Mesendoderm (in vitro differentiated cells): ENCODE measurements at regions not wholly inside any gene's neighbourhood (a gene's known extent, or its start where the extent isn't known, plus 50 kb on each side); places are given as distances from the start of the nearest gene placed in this dataset.

ENCODE experiments used
- DNase-seq: peaks from one replicate; pipeline ENCODE4 v3.0.0; 2013
- H2AK5ac ChIP-seq: 2 replicates; pipeline ENCODE4 v1.6.1; 2013; ENCODE audit warnings: low read length, inconsistent platforms
- H2BK120ac ChIP-seq: 2 replicates; pipeline ENCODE4 v1.6.1; 2013; ENCODE audit warnings: low read depth, mild to moderate bottlenecking, low read length, moderate library complexity, mixed read lengths
- H2BK15ac ChIP-seq: replicated peaks from 2 replicates; pipeline ENCODE4 v1.6.1; 2013; ENCODE audit warnings: low read depth, mild to moderate bottlenecking, moderate library complexity
- H2BK5ac ChIP-seq: 2 replicates; pipeline ENCODE4 v1.6.1; 2013; ENCODE audit warnings: low read length, inconsistent platforms
- H3K18ac ChIP-seq: 2 replicates; pipeline ENCODE4 v1.6.1; 2013; ENCODE audit warnings: mild to moderate bottlenecking, low read length, mixed read lengths
- H3K23ac ChIP-seq: one replicate; pipeline ENCODE4 v1.6.1; 2013; ENCODE audit warnings: low read length
- H3K27ac ChIP-seq: 2 replicates; pipeline ENCODE4 v1.5.1; 2013; ENCODE audit warnings: low read depth, mild to moderate bottlenecking, inconsistent platforms, low read length, moderate library complexity
- H3K27me3 ChIP-seq: 2 replicates; pipeline ENCODE4 v1.6.1; 2013; ENCODE audit warnings: low read length, control low read depth, mild to moderate bottlenecking, inconsistent platforms; ENCODE audit not compliant: insufficient read depth, poor library complexity
- H3K36me3 ChIP-seq: 2 replicates; pipeline ENCODE4 v1.6.1; 2013; ENCODE audit warnings: low read length, inconsistent platforms; ENCODE audit not compliant: control insufficient read depth, insufficient read depth
- H3K4ac ChIP-seq: one replicate; pipeline ENCODE4 v1.6.1; 2013; ENCODE audit warnings: low read depth, mild to moderate bottlenecking, low read length, moderate library complexity
- H3K4me1 ChIP-seq: 2 replicates; pipeline ENCODE4 v1.6.1; 2013; ENCODE audit warnings: low read depth, low read length, inconsistent platforms; ENCODE audit not compliant: control insufficient read depth
- H3K4me2 ChIP-seq: 2 replicates; pipeline ENCODE4 v1.6.1; 2013; ENCODE audit warnings: low read length
- H3K4me3 ChIP-seq: 2 replicates; pipeline ENCODE4 v1.5.1; 2013; ENCODE audit warnings: mild to moderate bottlenecking, low read length
- H3K56ac ChIP-seq: one replicate; pipeline ENCODE4 v1.6.1; 2013; ENCODE audit warnings: low read length
- H3K79me1 ChIP-seq: 2 replicates; pipeline ENCODE4 v1.6.1; 2013; ENCODE audit warnings: low read length, inconsistent platforms
- H3K79me2 ChIP-seq: 2 replicates; pipeline ENCODE4 v1.6.1; 2013; ENCODE audit warnings: mild to moderate bottlenecking, low read length; ENCODE audit not compliant: control insufficient read depth, insufficient read depth
- H3K9ac ChIP-seq: 2 replicates; pipeline ENCODE4 v1.6.1; 2013; ENCODE audit warnings: low read length, inconsistent platforms
- H4K5ac ChIP-seq: one replicate; pipeline ENCODE4 v1.6.1; 2013; ENCODE audit warnings: low read length
- H4K8ac ChIP-seq: one replicate; pipeline ENCODE4 v1.6.1; 2013; ENCODE audit warnings: low read depth, mild to moderate bottlenecking, control low read depth, low read length, moderate library complexity
- WGBS: extraction: QIAGEN DNeasy Blood & Tissue Kit; methylation state at CpG from one replicate; pipeline ENCODE4 v1.1.7; 2013; ENCODE audit warnings: low lambda C conversion rate, missing lambda C conversion rate; ENCODE audit not compliant: insufficient coverage; ENCODE audit errors: extremely low coverage; 5-methylcytosine and 5-hydroxymethylcytosine counted together

- no peaks in the 10 kb centered on the region for H3K27me3 ChIP-seq
- no peak overlapping the region for H3K18ac ChIP-seq
- no peak overlapping the region for H2AK5ac ChIP-seq
- H3K79me2 ChIP-seq: no peaks in the 10 kb centered on the region
- no CpG with 5 or more reads among the region's 1 CpG for WGBS
- no peak overlapping the region for H3K23ac ChIP-seq
- no peak overlapping the region for H3K27ac ChIP-seq
- no peak overlapping the region for H3K56ac ChIP-seq
- no peak overlapping the region for H3K4me3 ChIP-seq
- H4K8ac ChIP-seq: no peak overlapping the region
- no peak overlapping the region for H2BK15ac ChIP-seq
- H3K4me1 ChIP-seq: no peaks in the 10 kb centered on the region
- H3K36me3 ChIP-seq: no peaks in the 10 kb centered on the region
- no peak overlapping the region for H3K4me2 ChIP-seq
- no peak overlapping the region for H4K5ac ChIP-seq
- no peak overlapping the region for H2BK120ac ChIP-seq
- no peaks in the 10 kb centered on the region for H3K79me1 ChIP-seq
- DNase-seq: no peak
- H3K4ac ChIP-seq: no peak overlapping the region
- H2BK5ac ChIP-seq: no peak overlapping the region
- H3K9ac ChIP-seq: no peak overlapping the region
These were observed 429.6 kb upstream of the LRRC7 start for GRCh38 chr1:69138172-69138571.

- Histone ChIP-seq H2BK5ac (no peak overlapping the region), H3K18ac (no peak overlapping the region), H4K8ac (no peak overlapping the region), H3K27ac (no peak overlapping the region), H3K36me3 (no peaks in the 10 kb centered on the region), H4K5ac (no peak overlapping the region), H3K4ac (no peak overlapping the region), H3K9ac (no peak overlapping the region), H3K27me3 (no peaks in the 10 kb centered on the region), H3K79me2 (no peaks in the 10 kb centered on the region), H2AK5ac (no peak overlapping the region), H2BK15ac (no peak overlapping the region), H3K23ac (no peak overlapping the region), H3K56ac (no peak overlapping the region), H3K4me3 (no peak overlapping the region), H3K79me1 (no peaks in the 10 kb centered on the region), H2BK120ac (no peak overlapping the region), H3K4me1 (no peaks in the 10 kb centered on the region), H3K4me2 (no peak overlapping the region)
- WGBS: no CpG with 5 or more reads among the region's 4 CpGs
- DNase-seq: no peak
These were observed 428.7 kb upstream of the LRRC7 start for GRCh38 chr1:69139007-69139406.

GRCh38 chr1:69146303-69146702 lies 421.4 kb upstream of the LRRC7 start:
- H3K36me3 ChIP-seq: no peaks in the 10 kb centered on the region
- H3K18ac ChIP-seq: no peak overlapping the region
- H3K79me1 ChIP-seq: no peaks in the 10 kb centered on the region
- H3K4me2 ChIP-seq: no peak overlapping the region
- no peak overlapping the region for H3K23ac ChIP-seq
- no CpG with 5 or more reads among the region's 3 CpGs for WGBS
- H3K4me3 ChIP-seq: no peak overlapping the region
- H2BK120ac ChIP-seq: no peak overlapping the region
- H4K8ac ChIP-seq: no peak overlapping the region
- H3K4me1 ChIP-seq: no peaks in the 10 kb centered on the region
- H3K27me3 ChIP-seq: no peaks in the 10 kb centered on the region
- no peak overlapping the region for H2BK15ac ChIP-seq
- no peak overlapping the region for H2BK5ac ChIP-seq
- H3K79me2 ChIP-seq: no peaks in the 10 kb centered on the region
- no peak overlapping the region for H3K4ac ChIP-seq
- H3K56ac ChIP-seq: no peak overlapping the region
- no peak overlapping the region for H4K5ac ChIP-seq
- no peak for DNase-seq
- H2AK5ac ChIP-seq: no peak overlapping the region
- H3K9ac ChIP-seq: no peak overlapping the region
- H3K27ac ChIP-seq: no peak overlapping the region

- no peaks in the 10 kb centered on the region for H3K4me1 ChIP-seq
- H2BK120ac ChIP-seq: no peak overlapping the region
- no peak overlapping the region for H2AK5ac ChIP-seq
- H4K5ac ChIP-seq: no peak overlapping the region
- H3K79me2 ChIP-seq: no peaks in the 10 kb centered on the region
- H3K27ac ChIP-seq: no peak overlapping the region
- DNase-seq: no peak
- no peaks in the 10 kb centered on the region for H3K27me3 ChIP-seq
- H4K8ac ChIP-seq: no peak overlapping the region
- no peak overlapping the region for H3K4me2 ChIP-seq
- H3K9ac ChIP-seq: no peak overlapping the region
- H2BK5ac ChIP-seq: no peak overlapping the region
- no peak overlapping the region for H2BK15ac ChIP-seq
- H3K4ac ChIP-seq: no peak overlapping the region
- H3K18ac ChIP-seq: no peak overlapping the region
- H3K4me3 ChIP-seq: no peak overlapping the region
- no CpG with 5 or more reads among the region's 1 CpG for WGBS
- no peak overlapping the region for H3K56ac ChIP-seq
- H3K36me3 ChIP-seq: no peaks in the 10 kb centered on the region
- H3K79me1 ChIP-seq: no peaks in the 10 kb centered on the region
- H3K23ac ChIP-seq: no peak overlapping the region
These were observed 419.0 kb upstream of the LRRC7 start for GRCh38 chr1:69148731-69149130.

- Histone ChIP-seq H4K8ac (no peak overlapping the region), H3K27ac (no peak overlapping the region), H3K36me3 (no peaks in the 10 kb centered on the region), H3K9ac (no peak overlapping the region), H4K5ac (no peak overlapping the region), H3K27me3 (no peaks in the 10 kb centered on the region), H2AK5ac (no peak overlapping the region), H2BK120ac (no peak overlapping the region), H3K4ac (no peak overlapping the region), H3K18ac (no peak overlapping the region), H3K4me1 (no peaks in the 10 kb centered on the region), H2BK5ac (no peak overlapping the region), H3K79me2 (no peaks in the 10 kb centered on the region), H3K23ac (no peak overlapping the region), H2BK15ac (no peak overlapping the region), H3K4me2 (no peak overlapping the region), H3K79me1 (no peaks in the 10 kb centered on the region), H3K4me3 (no peak overlapping the region), H3K56ac (no peak overlapping the region)
- WGBS: no CpG with 5 or more reads among the region's 2 CpGs
- peak; percentile 13 for DNase-seq
These were observed 410.5 kb upstream of the LRRC7 start for GRCh38 chr1:69157046-69157756.

GRCh38 chr1:69163241-69163640 lies 404.5 kb upstream of the LRRC7 start:
- no peak overlapping the region for H4K5ac ChIP-seq
- no peak overlapping the region for H3K4me2 ChIP-seq
- H3K4ac ChIP-seq: no peak overlapping the region
- DNase-seq: no peak
- H3K27me3 ChIP-seq: no peaks in the 10 kb centered on the region
- no CpG with 5 or more reads among the region's 2 CpGs for WGBS
- H2BK120ac ChIP-seq: no peak overlapping the region
- H2BK5ac ChIP-seq: no peak overlapping the region
- no peaks in the 10 kb centered on the region for H3K4me1 ChIP-seq
- H3K79me1 ChIP-seq: no peaks in the 10 kb centered on the region
- H3K79me2 ChIP-seq: no peaks in the 10 kb centered on the region
- no peak overlapping the region for H3K9ac ChIP-seq
- H3K23ac ChIP-seq: no peak overlapping the region
- H2BK15ac ChIP-seq: no peak overlapping the region
- peak overlapping the region; percentile 56 for H4K8ac ChIP-seq
- H3K36me3 ChIP-seq: no peaks in the 10 kb centered on the region
- no peak overlapping the region for H3K18ac ChIP-seq
- no peak overlapping the region for H3K4me3 ChIP-seq
- no peak overlapping the region for H3K27ac ChIP-seq
- H2AK5ac ChIP-seq: no peak overlapping the region
- no peak overlapping the region for H3K56ac ChIP-seq
